ENCODE measurements at regions not wholly inside any gene's neighbourhood (a gene's known extent, or its start where the extent isn't known, plus 50 kb on each side); places are given as distances from the start of the nearest gene placed in this dataset.

- H3K9me2 ChIP-seq (ENCODE audit: low read depth, low read length), result no peaks in the 10 kb centered on the region
- H3K79me2 ChIP-seq (ENCODE audit: insufficient read depth, low read length), result no peaks in the 10 kb centered on the region
- no peaks in the 10 kb centered on the region for H3K9me3 ChIP-seq (ENCODE audit: low read length)
- H3F3A ChIP-seq (ENCODE audit: insufficient read depth, low read length), result no peaks in the 10 kb centered on the region
- TF ChIP-seq CTCF (IDR thresholded peaks at IDR 0.05; ENCODE audit: low read length) (no peak), EZH2 (IDR thresholded peaks at IDR 0.05; ENCODE audit: borderline replicate concordance, low read length) (no peak)
- no peak overlapping the region for H2AFZ ChIP-seq (ENCODE audit: low read length)
- no peaks in the 10 kb centered on the region for H3K27me3 ChIP-seq (ENCODE audit: insufficient read depth, low read length)
- H3K4me1 ChIP-seq (ENCODE audit: insufficient read depth, low read length, severe bottlenecking), result no peaks in the 10 kb centered on the region
- H3K4me3 ChIP-seq (ENCODE audit: low read depth, low read length, poor library complexity, severe bottlenecking), result no peak overlapping the region
- no peaks in the 10 kb centered on the region for H4K20me1 ChIP-seq (ENCODE audit: insufficient read depth, low read length)
- H3K9ac ChIP-seq (ENCODE audit: low read length), result no peak overlapping the region
- H3K27ac ChIP-seq (ENCODE audit: low read depth, low read length, poor library complexity, severe bottlenecking), result no peak overlapping the region
- H3K4me2 ChIP-seq (ENCODE audit: low read length), result no peak overlapping the region
- no peaks in the 10 kb centered on the region for H3K36me3 ChIP-seq (ENCODE audit: insufficient read depth, low read length)
Measured at GRCh38 chr12:115756804-115757203, 520.7 kb downstream of the MED13L start.

GRCh38 chr12:115756271-115756670, 521.2 kb downstream of the MED13L start:
- H3K4me2 ChIP-seq (ENCODE audit: low read length), result no peak overlapping the region
- H3K27ac ChIP-seq (ENCODE audit: low read depth, low read length, poor library complexity, severe bottlenecking), result no peak overlapping the region
- H2AFZ ChIP-seq (ENCODE audit: low read length), result no peak overlapping the region
- H3K79me2 ChIP-seq (ENCODE audit: insufficient read depth, low read length), result no peaks in the 10 kb centered on the region
- no peaks in the 10 kb centered on the region for H3K36me3 ChIP-seq (ENCODE audit: insufficient read depth, low read length)
- H3K9me3 ChIP-seq (ENCODE audit: low read length), result no peaks in the 10 kb centered on the region
- no peak for TF ChIP-seq CTCF (IDR thresholded peaks at IDR 0.05; ENCODE audit: low read length)
- TF ChIP-seq EZH2 (IDR thresholded peaks at IDR 0.05; ENCODE audit: borderline replicate concordance, low read length), result no peak
- no peaks in the 10 kb centered on the region for H4K20me1 ChIP-seq (ENCODE audit: insufficient read depth, low read length)
- no peak overlapping the region for H3K4me3 ChIP-seq (ENCODE audit: low read depth, low read length, poor library complexity, severe bottlenecking)
- H3F3A ChIP-seq (ENCODE audit: insufficient read depth, low read length), result no peaks in the 10 kb centered on the region
- H3K4me1 ChIP-seq (ENCODE audit: insufficient read depth, low read length, severe bottlenecking), result no peaks in the 10 kb centered on the region
- no peak overlapping the region for H3K9ac ChIP-seq (ENCODE audit: low read length)
- H3K27me3 ChIP-seq (ENCODE audit: insufficient read depth, low read length), result no peaks in the 10 kb centered on the region
- H3K9me2 ChIP-seq (ENCODE audit: low read depth, low read length), result no peaks in the 10 kb centered on the region

- Histone ChIP-seq H3F3A (ENCODE audit: insufficient read depth, low read length) (no peaks in the 10 kb centered on the region), H3K9me3 (ENCODE audit: low read length) (no peaks in the 10 kb centered on the region), H3K4me1 (ENCODE audit: insufficient read depth, low read length, severe bottlenecking) (no peaks in the 10 kb centered on the region), H3K9me2 (ENCODE audit: low read depth, low read length) (no peaks in the 10 kb centered on the region), H3K27me3 (ENCODE audit: insufficient read depth, low read length) (no peaks in the 10 kb centered on the region), H3K36me3 (ENCODE audit: insufficient read depth, low read length) (no peaks in the 10 kb centered on the region), H3K27ac (ENCODE audit: low read depth, low read length, poor library complexity, severe bottlenecking) (no peak overlapping the region), H3K4me3 (ENCODE audit: low read depth, low read length, poor library complexity, severe bottlenecking) (no peak overlapping the region), H3K4me2 (ENCODE audit: low read length) (no peak overlapping the region), H4K20me1 (ENCODE audit: insufficient read depth, low read length) (no peaks in the 10 kb centered on the region), H2AFZ (ENCODE audit: low read length) (no peak overlapping the region), H3K79me2 (ENCODE audit: insufficient read depth, low read length) (no peaks in the 10 kb centered on the region), H3K9ac (ENCODE audit: low read length) (no peak overlapping the region)
- TF ChIP-seq EZH2 (IDR thresholded peaks at IDR 0.05; ENCODE audit: borderline replicate concordance, low read length) (no peak), CTCF (IDR thresholded peaks at IDR 0.05; ENCODE audit: low read length) (no peak)
Measured at GRCh38 chr12:115755725-115756085, 521.8 kb downstream of the MED13L start.

Data from OCI-LY1 (cell line).